ENCODE measurements at regions not wholly inside any gene's neighbourhood (a gene's known extent, or its start where the extent isn't known, plus 50 kb on each side); places are given as distances from the start of the nearest gene placed in this dataset.

DNA sequence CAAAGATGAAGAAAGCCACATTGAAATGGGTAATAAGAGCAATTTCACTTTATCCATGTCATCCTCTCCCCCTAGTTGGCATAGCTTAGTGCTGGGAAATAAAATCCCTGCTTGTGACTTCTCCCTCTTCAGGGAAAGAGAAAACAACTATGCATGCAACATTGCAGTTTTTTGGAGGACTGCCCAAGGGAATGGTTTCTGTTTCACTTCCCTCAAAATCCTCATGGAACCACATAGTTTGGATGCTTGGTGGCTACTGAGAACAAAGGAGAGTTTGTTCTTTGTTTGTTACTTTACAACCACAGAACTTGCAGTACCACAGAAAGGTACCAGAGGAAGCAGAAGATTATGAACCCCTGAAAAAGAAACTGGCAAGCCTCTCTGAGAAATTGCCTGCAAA, 384.6 kb upstream of the RORA start:
- H3K36me3 ChIP-seq (ENCODE audit: insufficient read depth, low read length), result no peaks in the 10 kb centered on the region
- H3K4me2 ChIP-seq (ENCODE audit: insufficient read depth, low read length), result no peak overlapping the region
- ATAC-seq (ENCODE audit: insufficient read depth, low read depth), result no peak
- H3K4me1 ChIP-seq (ENCODE audit: insufficient read depth, low read length), result no peaks in the 10 kb centered on the region
- no peak overlapping the region for H3K9ac ChIP-seq (ENCODE audit: low read depth, low read length)
- no peak overlapping the region for H2AFZ ChIP-seq (ENCODE audit: low read depth, low read length)
- no peaks in the 10 kb centered on the region for H3K27me3 ChIP-seq (ENCODE audit: insufficient read depth, low read length, poor library complexity)
- no peak for TF ChIP-seq EZH2 (IDR thresholded peaks at IDR 0.05; ENCODE audit: borderline replicate concordance, low read depth, low read length, severe bottlenecking)
- TF ChIP-seq, protein P1, sequence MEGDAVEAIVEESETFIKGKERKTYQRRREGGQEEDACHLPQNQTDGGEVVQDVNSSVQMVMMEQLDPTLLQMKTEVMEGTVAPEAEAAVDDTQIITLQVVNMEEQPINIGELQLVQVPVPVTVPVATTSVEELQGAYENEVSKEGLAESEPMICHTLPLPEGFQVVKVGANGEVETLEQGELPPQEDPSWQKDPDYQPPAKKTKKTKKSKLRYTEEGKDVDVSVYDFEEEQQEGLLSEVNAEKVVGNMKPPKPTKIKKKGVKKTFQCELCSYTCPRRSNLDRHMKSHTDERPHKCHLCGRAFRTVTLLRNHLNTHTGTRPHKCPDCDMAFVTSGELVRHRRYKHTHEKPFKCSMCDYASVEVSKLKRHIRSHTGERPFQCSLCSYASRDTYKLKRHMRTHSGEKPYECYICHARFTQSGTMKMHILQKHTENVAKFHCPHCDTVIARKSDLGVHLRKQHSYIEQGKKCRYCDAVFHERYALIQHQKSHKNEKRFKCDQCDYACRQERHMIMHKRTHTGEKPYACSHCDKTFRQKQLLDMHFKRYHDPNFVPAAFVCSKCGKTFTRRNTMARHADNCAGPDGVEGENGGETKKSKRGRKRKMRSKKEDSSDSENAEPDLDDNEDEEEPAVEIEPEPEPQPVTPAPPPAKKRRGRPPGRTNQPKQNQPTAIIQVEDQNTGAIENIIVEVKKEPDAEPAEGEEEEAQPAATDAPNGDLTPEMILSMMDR (IDR thresholded peaks at IDR 0.05; ENCODE audit: borderline replicate concordance, extremely low read depth, low read length, poor library complexity, severe bottlenecking), result no peak
- no peak for DNase-seq
- no peak overlapping the region for H3K4me3 ChIP-seq (ENCODE audit: low read depth in 1 of 2, low read length in 2 of 2)
- no peaks in the 10 kb centered on the region for H3K9me3 ChIP-seq (ENCODE audit: insufficient read depth, low read length, severe bottlenecking)
- no peak overlapping the region for H3K27ac ChIP-seq (ENCODE audit: low read length)
- no peaks in the 10 kb centered on the region for H4K20me1 ChIP-seq (ENCODE audit: insufficient read depth, low read length)
- no peaks in the 10 kb centered on the region for H3K79me2 ChIP-seq (ENCODE audit: insufficient read depth, low read length)

DNA sequence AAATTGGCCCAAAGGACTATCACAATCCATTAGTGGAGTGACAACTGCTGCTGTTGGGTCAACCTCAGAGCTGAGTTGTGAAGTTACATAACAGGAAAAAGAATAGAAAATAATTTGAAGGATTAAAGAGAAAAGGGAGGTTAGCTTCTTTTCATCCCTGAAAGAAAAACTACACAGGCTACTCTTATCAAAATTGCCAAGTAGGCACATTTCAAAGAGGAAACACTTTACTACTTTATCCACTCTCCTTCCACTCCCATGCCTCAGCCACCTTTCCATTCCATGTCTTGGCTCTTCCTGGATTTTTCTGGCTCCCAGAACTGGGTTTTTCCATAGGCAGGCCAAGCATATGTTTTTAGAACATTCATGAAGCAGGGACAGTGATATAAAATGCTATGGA, 384.0 kb upstream of the RORA start:
- TF ChIP-seq, protein P1 (IDR thresholded peaks at IDR 0.05; ENCODE audit: borderline replicate concordance, extremely low read depth, low read length, poor library complexity, severe bottlenecking), result no peak
- TF ChIP-seq EZH2 (IDR thresholded peaks at IDR 0.05; ENCODE audit: borderline replicate concordance, low read depth, low read length, severe bottlenecking), result no peak

DNA sequence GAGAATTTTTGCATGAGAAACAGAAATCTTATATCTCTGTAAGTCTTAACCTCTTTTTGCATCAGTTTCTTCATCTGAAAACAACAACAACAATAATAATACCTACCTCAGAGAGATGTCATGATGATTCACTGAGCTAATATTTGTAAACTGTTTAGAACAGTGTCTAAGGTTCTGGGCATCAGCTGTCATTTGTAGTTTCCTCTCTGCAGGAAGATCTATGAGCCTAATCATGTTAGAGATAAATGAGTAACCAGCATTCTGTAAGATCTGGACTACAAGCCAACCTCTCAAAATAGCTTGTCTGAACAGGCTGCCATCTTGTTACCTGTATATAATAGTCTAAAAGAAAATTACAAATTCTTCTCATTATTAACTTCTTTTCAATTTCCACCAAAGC, 383.0 kb upstream of the RORA start:
- Histone ChIP-seq H3K4me2 (ENCODE audit: insufficient read depth, low read length) (no peak overlapping the region), H3K9ac (ENCODE audit: low read depth, low read length) (no peak overlapping the region), H3K79me2 (ENCODE audit: insufficient read depth, low read length) (no peaks in the 10 kb centered on the region), H3K9me3 (ENCODE audit: insufficient read depth, low read length, severe bottlenecking) (no peaks in the 10 kb centered on the region), H3K27ac (ENCODE audit: low read length) (no peak overlapping the region), H2AFZ (ENCODE audit: low read depth, low read length) (no peak overlapping the region), H3K4me1 (ENCODE audit: insufficient read depth, low read length) (no peaks in the 10 kb centered on the region), H3K27me3 (ENCODE audit: insufficient read depth, low read length, poor library complexity) (no peaks in the 10 kb centered on the region), H3K36me3 (ENCODE audit: insufficient read depth, low read length) (no peaks in the 10 kb centered on the region), H3K4me3 (ENCODE audit: low read depth in 1 of 2, low read length in 2 of 2) (no peak overlapping the region), H4K20me1 (ENCODE audit: insufficient read depth, low read length) (no peaks in the 10 kb centered on the region)
- TF ChIP-seq EZH2 (IDR thresholded peaks at IDR 0.05; ENCODE audit: borderline replicate concordance, low read depth, low read length, severe bottlenecking), result no peak
- TF ChIP-seq, protein P1 (IDR thresholded peaks at IDR 0.05; ENCODE audit: borderline replicate concordance, extremely low read depth, low read length, poor library complexity, severe bottlenecking), result no peak
- no peak for DNase-seq
- no peak for ATAC-seq (ENCODE audit: insufficient read depth, low read depth)

More for the DNA sequence above, 384.0 kb upstream of the RORA start:
- DNase-seq, result no peak
- Histone ChIP-seq H3K4me2 (ENCODE audit: insufficient read depth, low read length) (no peak overlapping the region), H3K9me3 (ENCODE audit: insufficient read depth, low read length, severe bottlenecking) (no peaks in the 10 kb centered on the region), H3K79me2 (ENCODE audit: insufficient read depth, low read length) (no peaks in the 10 kb centered on the region), H3K9ac (ENCODE audit: low read depth, low read length) (no peak overlapping the region), H3K36me3 (ENCODE audit: insufficient read depth, low read length) (no peaks in the 10 kb centered on the region), H3K4me3 (ENCODE audit: low read depth in 1 of 2, low read length in 2 of 2) (no peak overlapping the region), H3K27ac (ENCODE audit: low read length) (no peak overlapping the region), H4K20me1 (ENCODE audit: insufficient read depth, low read length) (no peaks in the 10 kb centered on the region), H3K4me1 (ENCODE audit: insufficient read depth, low read length) (no peaks in the 10 kb centered on the region), H3K27me3 (ENCODE audit: insufficient read depth, low read length, poor library complexity) (no peaks in the 10 kb centered on the region), H2AFZ (ENCODE audit: low read depth, low read length) (no peak overlapping the region)
- no peak for ATAC-seq (ENCODE audit: insufficient read depth, low read depth)

DNA sequence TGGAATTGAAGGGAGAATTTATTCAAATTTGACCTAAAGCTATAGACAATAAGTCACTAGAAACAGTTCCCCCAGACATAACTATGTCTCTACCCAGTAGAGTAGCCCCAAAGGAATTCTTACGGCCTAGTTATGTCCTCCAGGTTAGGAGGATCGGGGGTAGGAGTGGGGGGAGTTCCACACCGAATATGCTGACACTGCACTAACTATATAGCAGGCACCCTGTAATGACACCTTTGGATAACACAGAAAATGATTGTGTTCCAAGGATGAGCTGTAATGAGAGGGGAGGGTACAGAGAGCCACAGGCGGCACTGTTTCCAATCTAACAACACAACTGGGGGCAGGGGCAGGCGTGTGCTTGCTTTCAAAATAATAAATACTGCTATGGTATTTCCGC, 376.2 kb upstream of the RORA start:
- Histone ChIP-seq H3K27ac (ENCODE audit: low read length) (no peak overlapping the region), H2AFZ (ENCODE audit: low read depth, low read length) (no peak overlapping the region), H3K36me3 (ENCODE audit: insufficient read depth, low read length) (no peaks in the 10 kb centered on the region), H4K20me1 (ENCODE audit: insufficient read depth, low read length) (no peaks in the 10 kb centered on the region), H3K27me3 (ENCODE audit: insufficient read depth, low read length, poor library complexity) (no peaks in the 10 kb centered on the region), H3K79me2 (ENCODE audit: insufficient read depth, low read length) (no peaks in the 10 kb centered on the region), H3K9me3 (ENCODE audit: insufficient read depth, low read length, severe bottlenecking) (no peaks in the 10 kb centered on the region), H3K4me3 (ENCODE audit: low read depth in 1 of 2, low read length in 2 of 2) (no peak overlapping the region), H3K9ac (ENCODE audit: low read depth, low read length) (no peak overlapping the region), H3K4me2 (ENCODE audit: insufficient read depth, low read length) (no peak overlapping the region), H3K4me1 (ENCODE audit: insufficient read depth, low read length) (no peaks in the 10 kb centered on the region)
- TF ChIP-seq, protein P1 (IDR thresholded peaks at IDR 0.05; ENCODE audit: borderline replicate concordance, extremely low read depth, low read length, poor library complexity, severe bottlenecking), result no peak
- no peak for TF ChIP-seq EZH2 (IDR thresholded peaks at IDR 0.05; ENCODE audit: borderline replicate concordance, low read depth, low read length, severe bottlenecking)
- no peak for DNase-seq
- no peak for ATAC-seq (ENCODE audit: insufficient read depth, low read depth)
